ENCODE measurements at regions not wholly inside any gene's neighbourhood (a gene's known extent, or its start where the extent isn't known, plus 50 kb on each side); places are given as distances from the start of the nearest gene placed in this dataset.

GRCh38 chr10:33616956-33617355, 282.5 kb upstream of the NRP1 start:
- TF ChIP-seq CTCF (IDR thresholded peaks at IDR 0.05; ENCODE audit: low read length) (no peak), EZH2 (IDR thresholded peaks at IDR 0.05; ENCODE audit: borderline replicate concordance, low read length) (no peak)

Measured in OCI-LY1 (cell line).